OCI-LY1 (cell line): ENCODE measurements at regions not wholly inside any gene's neighbourhood (a gene's known extent, or its start where the extent isn't known, plus 50 kb on each side); places are given as distances from the start of the nearest gene placed in this dataset.

Experiments used
- H2AFZ ChIP-seq: fragments of 200-600 bp; sonication (generic), shearing (Covaris generic); 2 replicates; pipeline ENCODE4 v1.6.0; 2014; ENCODE audit warnings: antibody characterized with exemption, mild to moderate bottlenecking, low read length
- H3F3A ChIP-seq: fragments of 200-600 bp; sonication (generic), shearing (Covaris generic); 2 replicates; pipeline ENCODE4 v1.6.0; 2014; ENCODE audit warnings: mild to moderate bottlenecking, antibody characterized with exemption, low read length, moderate library complexity; ENCODE audit not compliant: insufficient read depth
- H3K27ac ChIP-seq: fragments of 200-600 bp; sonication (generic); 2 replicates; pipeline ENCODE4 v1.5.1; 2014; ENCODE audit warnings: low read length, mixed run types, mild to moderate bottlenecking, low read depth; ENCODE audit not compliant: poor library complexity, severe bottlenecking
- H3K27me3 ChIP-seq: fragments of 200-600 bp; sonication (generic); 2 replicates; pipeline ENCODE4 v1.6.0; 2014; ENCODE audit warnings: antibody characterized with exemption, mild to moderate bottlenecking, low read length, moderate library complexity; ENCODE audit not compliant: insufficient read depth
- H3K36me3 ChIP-seq: fragments of 200-600 bp; sonication (generic); 2 replicates; pipeline ENCODE4 v1.6.1; 2014; ENCODE audit warnings: mild to moderate bottlenecking, antibody characterized with exemption, low read length, moderate library complexity, mixed read lengths; ENCODE audit not compliant: insufficient read depth
- H3K4me1 ChIP-seq: fragments of 200-600 bp; sonication (generic); 2 replicates; pipeline ENCODE4 v1.5.1; 2014; ENCODE audit warnings: mild to moderate bottlenecking, low read length, moderate library complexity; ENCODE audit not compliant: insufficient read depth, severe bottlenecking
- H3K4me2 ChIP-seq: fragments of 200-600 bp; sonication (generic), shearing (Covaris generic); 2 replicates; pipeline ENCODE4 v1.6.1; 2014; ENCODE audit warnings: low read length
- H3K4me3 ChIP-seq: fragments of 200-600 bp; sonication (generic); 2 replicates; pipeline ENCODE4 v1.5.1; 2014; ENCODE audit warnings: low read length, low read depth, mild to moderate bottlenecking, mixed read lengths; ENCODE audit not compliant: poor library complexity, severe bottlenecking
- H3K79me2 ChIP-seq: fragments of 200-600 bp; shearing (Covaris generic); 2 replicates; pipeline ENCODE4 v1.6.1; 2016; ENCODE audit warnings: mixed run types, low read length, mixed read lengths; ENCODE audit not compliant: insufficient read depth
- H3K9ac ChIP-seq: fragments of 200-600 bp; sonication (generic), shearing (Covaris generic); 2 replicates; pipeline ENCODE4 v1.6.1; 2014; ENCODE audit warnings: mild to moderate bottlenecking, low read length, mixed read lengths
- H3K9me2 ChIP-seq: fragments of 200-600 bp; sonication (generic), shearing (Covaris generic); 2 replicates; pipeline ENCODE4 v1.6.1; 2014; ENCODE audit warnings: low read depth, mild to moderate bottlenecking, low read length, mixed read lengths
- H3K9me3 ChIP-seq: fragments of 200-600 bp; shearing (Covaris generic); 2 replicates; pipeline ENCODE4 v1.6.1; 2014; ENCODE audit warnings: low read length, mixed read lengths
- H4K20me1 ChIP-seq: fragments of 200-600 bp; sonication (generic), shearing (Covaris generic); 2 replicates; pipeline ENCODE4 v1.6.0; 2016; ENCODE audit warnings: mild to moderate bottlenecking, low read length; ENCODE audit not compliant: insufficient read depth
- CTCF ChIP-seq: fragments of 200-600 bp; sonication (generic), shearing (Covaris generic); IDR thresholded peaks from 2 replicates; pipeline ENCODE4 v1.5.1; 2017; ENCODE audit warnings: mild to moderate bottlenecking, antibody characterized with exemption, low read length, moderate library complexity, mixed read lengths
- EZH2 ChIP-seq: fragments of 200-600 bp; sonication (generic), shearing (Covaris generic); IDR thresholded peaks from 2 replicates; pipeline ENCODE4 v1.8.0; 2017; ENCODE audit warnings: borderline replicate concordance, mixed run types, mild to moderate bottlenecking, antibody characterized with exemption, low read length, moderate library complexity, mixed read lengths

- Histone ChIP-seq H3K4me1 (no peaks in the 10 kb centered on the region), H3K9ac (no peak overlapping the region), H3K27ac (no peak overlapping the region), H3F3A (no peaks in the 10 kb centered on the region), H3K4me2 (no peak overlapping the region), H4K20me1 (no peaks in the 10 kb centered on the region), H2AFZ (no peak overlapping the region), H3K4me3 (no peak overlapping the region), H3K36me3 (no peaks in the 10 kb centered on the region), H3K79me2 (no peaks in the 10 kb centered on the region), H3K9me2 (no peaks in the 10 kb centered on the region), H3K9me3 (no peaks in the 10 kb centered on the region), H3K27me3 (no peaks in the 10 kb centered on the region)
- TF ChIP-seq CTCF (no peak), EZH2 (no peak)
Measured at GRCh38 chr11:29783506-29783905, 233.3 kb downstream of the KCNA4 start.

GRCh38 chr11:29782447-29782846, 234.4 kb downstream of the KCNA4 start:
- H3K9ac ChIP-seq: no peak overlapping the region
- H3K27ac ChIP-seq: no peak overlapping the region
- H3K79me2 ChIP-seq: no peaks in the 10 kb centered on the region
- TF ChIP-seq EZH2 (no peak), CTCF (no peak)
- H3K4me3 ChIP-seq: no peak overlapping the region
- no peaks in the 10 kb centered on the region for H3K27me3 ChIP-seq
- no peaks in the 10 kb centered on the region for H3K36me3 ChIP-seq
- H2AFZ ChIP-seq: no peak overlapping the region
- no peaks in the 10 kb centered on the region for H3K9me3 ChIP-seq
- no peak overlapping the region for H3K4me2 ChIP-seq
- no peaks in the 10 kb centered on the region for H4K20me1 ChIP-seq
- H3K9me2 ChIP-seq: no peaks in the 10 kb centered on the region
- no peaks in the 10 kb centered on the region for H3F3A ChIP-seq
- no peaks in the 10 kb centered on the region for H3K4me1 ChIP-seq

- TF ChIP-seq EZH2 (no peak), CTCF (no peak)
- Histone ChIP-seq H3K27ac (no peak overlapping the region), H3K4me3 (no peak overlapping the region), H3K4me1 (no peaks in the 10 kb centered on the region), H3K9me3 (no peaks in the 10 kb centered on the region), H4K20me1 (no peaks in the 10 kb centered on the region), H3K27me3 (no peaks in the 10 kb centered on the region), H3F3A (no peaks in the 10 kb centered on the region), H3K36me3 (no peaks in the 10 kb centered on the region), H2AFZ (no peak overlapping the region), H3K9ac (no peak overlapping the region), H3K4me2 (no peak overlapping the region), H3K79me2 (no peaks in the 10 kb centered on the region), H3K9me2 (no peaks in the 10 kb centered on the region)
Measured at GRCh38 chr11:29781268-29781667, 235.6 kb downstream of the KCNA4 start.
